ENCODE measurements at regions not wholly inside any gene's neighbourhood (a gene's known extent, or its start where the extent isn't known, plus 50 kb on each side); places are given as distances from the start of the nearest gene placed in this dataset.

DNA sequence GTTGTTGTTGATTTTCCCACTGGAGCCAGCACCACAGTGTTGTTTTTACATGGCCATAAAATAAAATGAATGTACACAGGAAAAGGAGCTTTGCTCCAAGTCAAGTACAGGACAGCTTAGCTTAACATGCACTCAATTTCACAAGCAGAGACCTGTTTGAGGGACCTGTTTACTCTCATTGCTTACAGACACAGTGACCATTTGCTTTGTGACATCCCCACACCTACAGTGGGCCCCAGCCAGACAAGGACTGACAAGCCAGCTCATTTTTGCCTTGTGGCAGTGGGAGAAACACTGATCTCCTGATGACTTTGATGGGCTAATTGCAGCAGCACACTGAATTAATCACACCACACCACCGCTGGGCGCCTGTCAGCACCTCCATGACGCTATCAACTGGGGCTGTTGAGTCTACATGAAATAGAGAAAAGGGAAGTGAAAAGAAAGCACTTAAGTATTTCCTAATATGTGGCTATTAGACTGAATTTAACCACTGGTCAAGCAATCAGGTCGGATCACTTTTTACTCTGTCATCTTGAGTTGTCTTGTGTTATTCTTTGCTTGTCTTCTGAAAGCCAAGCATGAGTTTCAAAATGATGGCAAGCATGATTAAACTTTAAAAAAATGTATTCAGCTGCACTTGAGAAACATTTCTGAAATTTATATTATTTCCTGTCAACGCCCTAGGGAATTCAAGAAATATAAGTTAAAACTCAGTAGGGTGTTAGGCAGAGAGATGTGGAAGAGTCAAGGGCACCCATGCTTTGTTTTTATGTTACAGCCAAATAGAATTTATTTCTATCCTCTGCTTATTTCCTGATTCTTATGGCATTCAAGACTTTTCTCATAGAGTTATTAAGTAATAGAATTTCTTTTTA is 557.7 kb downstream of the RAB28 start (continued):
- TF ChIP-seq RNF2 (IDR thresholded peaks at IDR 0.05; ENCODE audit: borderline replicate concordance, low read depth, low read length, missing control alignments, poor library complexity, severe bottlenecking) (no peak), SP1 (IDR thresholded peaks at IDR 0.05; ENCODE audit: low read depth, low read length) (no peak), NANOG (IDR thresholded peaks at IDR 0.05; ENCODE audit: insufficient read depth, low read depth, low read length, poor library complexity, severe bottlenecking) (no peak)
